ENCODE measurements at regions not wholly inside any gene's neighbourhood (a gene's known extent, or its start where the extent isn't known, plus 50 kb on each side); places are given as distances from the start of the nearest gene placed in this dataset.

DNA sequence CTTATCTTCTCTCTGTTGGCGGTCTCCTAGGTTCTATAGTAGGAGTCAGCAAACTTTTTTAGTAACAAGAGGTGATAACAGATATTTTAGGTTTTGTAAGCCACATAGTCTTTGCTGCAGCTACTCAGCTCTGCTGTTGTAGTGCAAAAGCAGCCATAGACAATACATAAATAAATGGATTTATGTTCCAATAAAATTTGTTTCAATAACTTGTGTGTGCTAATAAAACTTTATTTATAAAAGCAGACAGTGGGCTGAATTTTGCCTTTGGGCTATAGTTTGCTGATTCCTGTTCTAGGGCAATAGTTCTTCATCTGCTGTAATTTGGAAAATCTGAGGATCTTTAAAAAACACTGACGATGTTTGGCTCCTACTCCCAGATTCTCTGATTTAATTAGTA, 469.4 kb upstream of the TNC start:
- no peak for DNase-seq

DNA sequence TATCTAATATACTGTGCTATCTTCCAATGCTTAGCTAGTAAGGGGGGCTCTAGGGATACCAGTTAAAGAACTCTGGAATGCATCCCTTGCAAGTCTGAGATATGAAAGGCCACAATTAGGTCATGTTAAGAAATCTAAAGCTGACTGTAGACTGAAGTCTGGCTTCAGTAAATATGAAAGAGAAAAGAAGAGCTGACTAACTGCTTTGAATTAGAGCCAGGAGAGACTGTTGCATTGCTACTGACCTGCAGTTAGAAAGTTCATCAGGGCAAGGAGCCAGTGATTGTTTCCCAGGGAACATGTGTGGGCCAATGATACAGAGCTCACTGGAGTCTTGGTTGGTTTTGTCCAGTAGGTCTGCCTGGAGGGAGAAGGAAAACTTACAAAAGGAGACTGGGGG, 472.1 kb upstream of the TNC start:
- DNase-seq: no peak

DNA sequence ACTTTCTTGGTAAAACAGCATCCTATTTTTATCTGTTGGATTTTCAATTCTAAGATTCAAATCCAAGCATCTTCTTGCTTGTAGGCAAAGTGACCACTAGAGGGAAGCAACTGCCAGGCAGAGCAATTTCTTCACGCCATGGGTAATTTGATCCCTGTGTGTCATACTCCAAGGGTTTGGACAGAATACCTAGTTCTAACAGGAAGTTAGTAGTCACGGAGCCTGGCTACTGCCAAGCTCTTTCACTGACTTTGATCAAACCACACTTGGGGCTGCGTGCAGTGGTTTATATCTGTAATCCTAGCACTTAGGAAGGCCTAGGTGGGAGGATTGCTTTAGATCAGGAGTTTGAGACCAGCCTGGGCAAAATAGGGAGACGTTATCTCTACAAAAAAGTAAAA, 473.6 kb upstream of the TNC start:
- peak; percentile 87 for DNase-seq

DNA sequence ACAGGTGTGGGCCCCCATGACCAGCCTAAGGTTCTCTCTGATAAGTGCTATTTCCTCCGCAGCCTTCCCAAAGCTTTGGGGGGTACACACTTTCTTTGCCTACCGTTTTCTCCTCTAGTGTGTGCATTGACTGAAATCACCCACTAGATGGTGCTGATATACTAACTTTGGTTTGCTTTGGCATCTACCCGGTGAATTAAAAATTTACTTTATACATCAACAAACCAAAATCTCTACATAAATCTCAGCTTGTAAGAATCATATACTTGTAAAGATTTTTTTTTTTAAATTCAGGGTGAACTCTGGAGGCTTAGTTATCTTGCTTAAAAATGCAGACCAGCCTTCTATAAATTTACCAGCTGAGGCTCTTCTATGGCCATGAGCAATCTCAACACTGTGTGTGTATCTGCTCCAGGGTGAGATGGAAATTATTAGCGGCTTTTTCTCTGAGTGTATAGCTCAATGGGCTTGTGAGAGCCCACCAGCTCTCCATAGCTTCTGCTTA, 475.7 kb upstream of the TNC start:
- DNase-seq: peak; percentile 6

DNA sequence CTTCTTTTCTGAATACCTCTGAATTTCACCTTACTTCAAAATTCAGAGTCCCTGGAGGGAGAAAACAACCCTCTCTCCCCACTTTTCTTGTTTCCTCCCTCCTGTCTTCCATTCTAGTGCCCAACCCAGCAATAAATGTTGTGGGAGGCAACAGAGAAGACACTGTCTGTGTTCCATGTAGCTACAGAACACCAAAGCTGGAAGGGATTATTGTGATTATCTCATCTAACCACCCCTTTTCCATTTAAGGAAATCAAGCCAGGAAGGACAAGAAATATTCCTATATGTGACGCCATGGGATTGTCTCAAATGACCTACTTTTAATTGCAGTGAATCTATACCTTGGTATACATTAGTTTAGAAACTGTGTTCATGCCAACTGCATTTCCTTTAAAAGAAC, 476.6 kb upstream of the TNC start:
- DNase-seq: no peak

DNA sequence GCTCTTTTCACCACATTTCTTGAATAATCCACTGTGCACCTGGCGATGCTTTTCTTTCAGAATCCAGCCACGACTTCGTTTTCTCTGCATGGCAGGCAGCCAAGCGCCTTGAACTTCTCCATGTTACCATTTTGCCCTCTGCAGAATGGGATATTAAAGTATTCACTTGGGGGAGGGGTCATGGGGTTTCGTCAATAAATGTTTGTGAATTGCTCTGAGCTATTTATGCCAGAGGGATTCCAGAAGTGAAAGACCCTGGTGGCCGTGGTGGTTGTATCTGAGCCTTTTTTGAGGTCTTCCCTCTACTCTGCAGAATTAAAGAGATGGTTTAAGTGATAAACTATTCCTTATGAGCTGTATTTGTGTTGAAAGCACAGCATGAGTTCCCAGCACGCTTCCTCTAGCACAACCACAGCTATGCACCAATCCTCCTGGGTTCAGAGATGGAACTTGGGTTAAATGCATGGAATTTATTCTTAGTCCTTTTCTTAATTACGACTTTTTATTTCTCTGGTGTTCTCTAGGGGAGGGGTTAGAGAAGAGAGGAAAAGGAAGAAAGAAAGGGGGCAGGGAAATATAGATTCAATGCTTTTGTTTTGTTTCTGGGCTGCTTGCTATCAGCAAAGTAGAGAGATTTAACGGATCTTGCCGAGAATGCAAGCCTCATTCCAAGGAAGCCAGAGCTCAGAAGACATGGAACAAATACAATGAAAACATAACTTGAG, 478.2 kb upstream of the TNC start:
- DNase-seq: no peak

DNA sequence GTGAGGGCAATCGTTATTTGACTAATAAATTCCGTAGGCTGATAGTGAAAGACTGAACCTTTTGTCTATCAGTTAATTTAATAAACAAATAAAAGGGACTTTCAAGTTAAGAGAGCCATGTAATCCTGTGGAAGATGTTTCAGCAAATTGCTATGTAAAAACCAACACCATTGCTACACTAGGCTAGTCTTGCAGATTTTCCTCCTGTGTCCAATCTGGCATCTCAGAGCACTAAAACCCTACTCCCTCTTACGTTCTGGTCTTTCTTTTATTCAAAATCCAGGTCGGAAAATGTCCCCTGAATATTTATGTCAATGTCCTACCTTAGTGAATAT, 478.8 kb upstream of the TNC start:
- no peak for DNase-seq

DNA sequence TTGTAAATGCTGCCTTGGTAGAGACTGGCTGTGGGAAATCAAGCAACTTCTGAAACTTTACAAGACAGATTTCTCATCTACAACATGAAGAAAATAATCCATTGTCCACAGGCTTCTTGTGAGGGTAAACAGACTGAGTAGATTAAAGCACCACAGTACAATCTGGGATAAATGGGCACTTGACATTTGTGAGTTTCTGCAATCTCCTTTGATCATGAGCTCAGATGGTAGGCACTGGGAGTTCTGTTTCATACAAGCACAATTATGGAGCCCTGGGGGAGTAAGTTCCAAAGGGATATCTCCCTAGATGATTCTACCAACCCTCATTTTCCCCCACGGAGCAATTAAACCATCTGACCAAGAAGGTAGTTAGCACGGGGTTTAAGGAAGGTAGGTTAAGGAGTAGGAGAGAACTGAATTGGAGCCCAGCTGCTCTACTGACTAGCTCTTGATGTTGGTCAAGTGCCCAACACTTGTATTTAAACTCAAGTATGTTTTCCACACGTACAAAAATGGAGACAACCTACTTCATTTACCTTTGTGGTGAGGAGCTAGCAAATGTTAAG, 479.5 kb upstream of the TNC start:
- peak; percentile 22 for DNase-seq

DNA sequence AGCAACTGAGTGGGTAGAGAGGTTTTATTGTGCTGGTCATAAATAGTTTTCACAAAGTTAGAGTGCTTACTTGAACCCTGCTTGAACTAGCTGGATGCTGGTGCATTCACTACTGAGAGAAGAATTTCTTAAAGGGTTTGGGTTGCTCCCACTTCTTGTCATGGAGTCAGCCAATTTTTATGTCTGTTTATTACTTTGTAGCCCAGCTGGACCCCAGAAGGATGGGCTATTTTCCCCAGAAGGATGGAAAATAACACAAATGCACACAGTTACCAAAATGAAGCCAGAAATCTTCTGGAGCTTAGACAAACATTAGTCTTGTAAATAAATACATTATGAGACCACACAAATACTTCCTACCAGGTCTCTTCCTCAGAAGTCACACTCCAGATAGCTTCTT, 480.8 kb upstream of the TNC start:
- no peak for DNase-seq

DNA sequence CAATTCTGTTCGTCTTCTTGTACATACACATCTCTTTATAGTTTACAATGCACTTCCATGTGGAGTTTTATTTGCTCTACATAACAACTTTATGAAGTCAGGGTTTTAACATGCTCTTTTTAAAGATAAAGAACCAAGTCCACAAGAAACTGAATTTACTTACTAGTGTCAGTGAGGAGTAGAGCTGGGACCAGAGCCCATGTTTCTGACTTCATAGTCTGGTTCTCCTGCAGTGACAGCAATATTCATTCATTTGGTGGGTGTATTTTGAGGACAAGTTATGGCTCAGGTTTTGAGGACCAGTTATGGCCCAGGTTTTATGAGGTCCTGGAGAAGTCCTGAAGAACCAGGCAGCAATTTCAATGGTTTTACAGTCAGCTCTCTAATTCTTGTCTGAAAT, 481.9 kb upstream of the TNC start:
- DNase-seq: no peak

DNA sequence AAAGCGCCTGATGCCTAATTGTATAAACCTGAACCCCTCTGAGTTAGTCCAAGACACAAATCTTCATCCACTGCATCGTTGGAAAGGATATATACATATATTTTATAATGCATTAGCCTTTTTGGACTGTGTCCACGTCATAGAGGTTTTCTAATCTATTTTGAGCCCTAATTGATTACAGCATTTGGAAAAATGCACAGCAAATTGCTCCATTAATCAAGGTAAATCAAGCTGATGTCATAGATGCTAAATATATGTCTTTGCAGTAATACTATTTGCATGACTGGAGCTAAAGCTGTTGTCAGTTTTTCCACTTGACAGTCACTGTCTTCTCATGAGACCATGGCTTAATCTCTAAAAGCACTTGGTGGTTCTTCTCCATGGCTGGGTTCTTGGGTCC, 483.5 kb upstream of the TNC start:
- DNase-seq: no peak

DNA sequence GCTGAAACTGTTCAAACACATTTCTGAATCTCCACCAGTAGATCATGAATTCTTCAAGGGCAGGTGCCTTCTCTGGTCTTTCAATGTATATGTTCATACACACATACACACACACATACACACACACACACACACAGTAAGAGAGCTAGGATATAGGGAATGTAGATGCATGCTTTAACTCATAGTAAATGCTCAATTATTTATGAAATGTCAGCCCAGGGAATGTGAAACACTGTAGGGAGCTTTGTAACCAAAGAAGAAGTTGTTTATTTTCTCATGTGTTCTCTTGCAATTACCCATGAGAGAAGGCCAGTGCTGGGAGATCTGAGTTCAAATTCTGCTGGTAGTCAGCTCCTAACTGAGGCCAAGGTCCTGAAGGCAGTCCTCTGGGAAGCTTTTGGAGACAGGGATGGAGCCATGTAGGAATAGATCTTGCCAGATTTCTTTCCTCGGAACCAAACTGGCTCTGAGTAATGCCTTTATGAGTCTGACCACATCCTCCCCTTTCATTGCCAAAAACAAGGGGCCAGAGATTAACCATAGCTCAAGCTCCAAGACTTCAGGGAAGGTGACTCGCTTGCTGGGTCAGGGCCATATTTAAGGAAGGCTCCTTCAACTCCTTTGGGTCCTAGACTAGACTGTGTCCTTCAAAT, 487.0 kb upstream of the TNC start:
- DNase-seq: no peak

DNA sequence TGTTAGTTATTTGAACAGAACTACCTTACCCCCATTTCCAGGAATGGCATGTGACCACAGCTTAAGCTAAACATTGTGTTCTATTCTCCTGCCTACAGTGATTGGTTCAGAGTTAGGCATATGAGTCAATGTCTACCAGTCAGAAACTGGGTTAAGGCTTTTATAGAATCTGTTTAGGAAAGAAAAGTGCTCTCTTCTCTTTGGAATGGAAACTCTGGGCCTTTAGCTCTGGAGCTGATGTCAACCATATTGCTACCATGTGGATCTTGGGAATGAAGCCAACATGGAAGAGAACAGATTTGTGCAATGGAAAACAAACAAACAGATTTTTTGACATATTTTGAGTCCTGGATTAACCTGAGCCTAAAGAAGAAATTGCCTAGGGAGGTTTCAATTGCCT, 488.9 kb upstream of the TNC start:
- DNase-seq: no peak

DNA sequence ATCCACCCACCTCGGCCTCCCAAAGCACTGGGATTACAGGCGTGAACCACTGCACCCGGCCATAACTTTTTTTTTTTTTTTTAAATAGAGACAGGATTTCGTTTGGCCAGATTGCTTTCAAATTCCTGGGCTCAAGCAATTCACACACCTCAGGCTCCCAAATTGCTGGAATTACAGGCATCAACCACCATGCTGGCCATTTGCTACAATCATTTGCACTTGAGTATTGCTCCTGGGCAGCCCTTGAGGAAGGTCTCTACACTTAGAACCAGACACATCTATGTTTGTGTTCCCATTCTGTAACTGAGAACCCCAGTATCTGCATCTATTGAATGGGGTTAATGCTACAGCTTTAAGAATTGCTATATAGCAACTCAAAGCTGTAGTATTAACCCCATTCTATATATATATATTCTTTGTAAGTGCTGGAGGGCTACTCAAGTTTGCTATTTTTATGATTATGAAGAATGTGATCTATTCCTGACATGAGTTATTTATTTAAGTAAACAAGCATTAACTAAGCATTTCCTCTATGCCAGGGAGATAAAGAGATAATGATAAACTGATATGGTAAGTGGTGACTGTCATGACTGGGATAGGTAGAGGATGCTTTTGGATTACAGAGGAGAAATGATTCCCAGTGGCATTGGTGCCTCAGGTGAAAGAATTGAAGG, 496.5 kb upstream of the TNC start:
- DNase-seq: no peak

DNA sequence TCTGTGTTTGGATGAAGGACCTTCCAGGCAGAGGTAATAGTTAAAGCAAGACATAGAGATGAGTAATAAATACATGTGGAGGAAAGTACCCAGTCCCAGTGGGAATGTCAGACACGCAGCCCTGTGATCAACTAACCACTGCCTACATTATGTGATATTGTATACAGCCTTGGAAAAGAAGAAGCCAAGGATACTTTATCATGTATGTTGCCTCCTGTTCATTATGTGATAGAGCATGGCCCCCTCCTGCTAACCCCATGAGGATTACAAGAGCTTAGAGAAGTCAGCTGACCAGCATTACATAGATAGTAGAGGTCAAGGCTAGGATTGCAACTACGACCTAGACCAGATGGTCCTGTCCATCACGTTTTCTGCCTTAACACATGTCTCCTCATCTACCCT, 497.0 kb upstream of the TNC start:
- DNase-seq: no peak

DNA sequence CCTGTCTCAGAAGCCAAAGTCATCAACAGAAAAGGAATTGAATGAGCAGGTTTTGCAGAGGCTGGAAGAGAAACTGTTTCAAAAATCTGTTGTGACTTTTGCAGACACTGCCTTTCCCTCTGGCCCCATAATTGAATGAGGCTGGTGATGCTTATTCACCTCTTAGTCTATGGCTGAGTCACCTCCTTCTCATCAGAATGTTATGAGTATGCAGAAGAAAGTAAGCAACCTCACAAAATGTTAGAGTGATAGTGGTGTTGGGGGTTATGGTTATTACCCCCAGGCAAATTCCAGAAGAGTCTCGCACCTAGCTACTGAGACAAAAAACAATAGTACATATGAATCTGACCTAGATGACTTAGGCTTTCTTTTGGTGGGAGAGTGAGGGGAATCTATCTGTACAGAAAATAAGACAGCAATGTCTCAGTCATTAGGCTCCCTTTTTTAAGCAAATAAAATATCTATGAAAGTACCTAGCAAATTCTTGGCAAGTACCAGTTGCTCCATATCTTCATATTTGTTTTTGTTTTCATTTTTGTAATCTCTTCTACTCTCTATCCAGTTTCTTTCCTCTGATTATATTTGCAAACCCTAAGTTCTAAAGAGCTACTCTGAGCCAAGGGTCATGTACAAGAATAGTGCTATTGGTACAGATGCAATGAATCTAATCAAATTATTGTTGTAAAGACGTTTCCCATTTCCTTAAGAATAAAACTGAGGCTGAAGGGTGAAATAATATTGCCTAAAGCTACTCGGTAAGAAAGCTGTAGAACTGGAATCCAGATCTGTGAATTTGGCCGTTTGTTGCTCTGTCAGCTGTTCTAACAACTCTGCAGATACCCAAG, 498.1 kb upstream of the TNC start:
- DNase-seq: no peak

DNA sequence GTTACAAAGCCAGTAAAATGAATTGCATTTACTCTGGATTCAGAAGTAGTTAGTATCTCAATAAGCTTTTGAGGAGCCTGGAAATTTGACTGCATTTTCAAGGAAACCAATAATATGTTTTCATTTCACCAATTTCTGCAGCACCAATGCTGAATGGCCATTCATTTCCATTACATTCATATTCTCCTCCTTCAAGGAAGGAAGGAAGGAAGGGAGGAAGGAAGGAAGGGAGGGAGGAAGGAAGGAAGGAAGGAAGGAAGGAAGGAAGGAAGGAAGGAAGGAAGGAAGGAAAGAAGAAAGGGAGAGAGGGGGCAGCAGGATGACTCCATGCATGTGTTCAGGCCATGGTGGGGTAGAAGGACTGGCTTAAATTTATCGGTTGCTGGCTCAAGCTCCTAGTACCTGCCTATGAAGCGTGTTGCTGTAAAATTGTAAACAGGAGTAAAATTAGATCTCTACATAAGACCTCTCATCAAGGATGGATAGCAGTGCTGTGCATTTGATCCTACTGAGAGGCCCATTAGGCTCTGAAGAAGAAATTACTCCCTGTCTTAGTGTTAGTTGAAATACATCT, 498.8 kb upstream of the TNC start:
- DNase-seq: no peak

DNA sequence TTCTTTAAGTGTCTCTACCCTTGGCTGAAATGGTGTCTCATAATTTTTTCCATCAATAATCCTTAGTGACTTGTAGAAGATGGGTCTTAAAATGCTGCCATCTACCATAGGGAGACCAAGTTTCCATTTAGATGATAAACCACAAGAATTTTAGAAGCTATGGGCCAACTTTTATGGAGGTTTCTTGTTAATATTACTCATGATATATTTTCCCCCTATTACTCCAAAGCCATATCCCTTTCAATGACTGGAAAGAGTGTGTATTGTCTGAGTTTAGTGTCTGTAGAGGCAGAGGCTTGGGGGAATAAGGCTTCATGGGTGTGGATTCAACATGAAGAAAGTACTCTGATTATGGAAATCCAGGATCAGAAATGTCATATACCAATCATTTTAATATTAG, 507.3 kb upstream of the TNC start:
- no peak for DNase-seq

DNA sequence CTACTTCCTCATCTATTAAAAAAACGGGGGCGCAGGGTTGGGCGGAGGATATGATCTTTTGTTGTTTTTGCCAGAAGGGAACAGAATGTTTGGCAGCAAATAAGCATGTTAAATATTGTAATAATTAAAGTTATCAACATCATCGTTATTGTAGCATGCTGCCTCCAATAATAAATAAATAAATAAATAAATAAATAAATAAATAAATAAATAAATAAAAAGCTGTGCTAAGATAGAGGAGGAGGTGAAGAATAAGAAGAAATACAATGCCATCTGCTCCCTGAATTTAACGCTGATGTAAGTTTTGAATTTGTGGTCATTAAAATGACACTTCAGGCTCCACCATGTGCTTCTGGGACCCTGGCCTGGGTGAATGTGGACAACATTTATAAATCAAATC, 508.0 kb upstream of the TNC start:
- DNase-seq: no peak

DNA sequence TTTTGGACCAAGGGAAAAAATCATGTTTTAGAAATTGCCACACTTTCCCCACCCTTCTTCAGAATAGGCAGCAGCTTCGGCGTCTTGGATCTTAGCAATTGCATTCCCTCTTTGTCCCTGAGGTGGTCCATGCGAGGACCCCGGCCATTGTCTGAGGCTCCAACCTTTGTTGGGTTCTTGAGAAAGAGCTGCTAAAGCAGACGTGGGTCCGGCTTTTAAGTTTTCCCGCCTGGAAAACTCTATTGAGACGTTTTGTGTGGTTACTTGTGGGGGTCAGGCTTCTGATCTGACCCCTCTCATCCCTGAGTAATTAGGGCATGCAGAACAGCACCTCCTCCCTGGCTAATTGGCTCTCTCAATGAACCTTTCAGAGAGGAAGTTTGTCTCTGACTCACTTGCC, 509.6 kb upstream of the TNC start:
- no peak for DNase-seq

DNA sequence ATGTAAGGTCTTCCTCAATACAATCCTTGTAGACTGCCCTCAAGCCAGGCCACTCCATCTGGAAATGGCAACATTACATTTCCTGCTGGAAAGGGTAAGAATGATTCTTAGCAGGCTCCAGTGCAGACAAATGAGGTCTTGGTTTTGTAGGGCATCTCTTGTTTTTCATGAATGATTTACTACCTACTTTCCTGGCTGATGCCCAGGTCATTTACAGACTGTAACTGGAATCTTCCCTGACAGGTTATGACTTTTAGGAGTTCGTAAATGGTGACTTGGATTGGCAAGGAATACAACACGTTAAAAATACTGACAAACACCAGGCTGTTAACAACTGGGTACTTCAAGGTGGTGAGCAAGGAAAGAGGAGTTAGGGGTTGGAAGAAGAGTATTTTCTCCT, 510.5 kb upstream of the TNC start:
- DNase-seq: no peak
